GM12872 (cell line): ENCODE measurements at regions not wholly inside any gene's neighbourhood (a gene's known extent, or its start where the extent isn't known, plus 50 kb on each side); places are given as distances from the start of the nearest gene placed in this dataset.

ENCODE experiments used
- CTCF ChIP-seq: IDR thresholded peaks from 3 replicates; pipeline ENCODE4 v1.5.1; 2011; ENCODE audit warnings: low read depth, mild to moderate bottlenecking, low read length, moderate library complexity; ENCODE audit not compliant: insufficient read depth

DNA sequence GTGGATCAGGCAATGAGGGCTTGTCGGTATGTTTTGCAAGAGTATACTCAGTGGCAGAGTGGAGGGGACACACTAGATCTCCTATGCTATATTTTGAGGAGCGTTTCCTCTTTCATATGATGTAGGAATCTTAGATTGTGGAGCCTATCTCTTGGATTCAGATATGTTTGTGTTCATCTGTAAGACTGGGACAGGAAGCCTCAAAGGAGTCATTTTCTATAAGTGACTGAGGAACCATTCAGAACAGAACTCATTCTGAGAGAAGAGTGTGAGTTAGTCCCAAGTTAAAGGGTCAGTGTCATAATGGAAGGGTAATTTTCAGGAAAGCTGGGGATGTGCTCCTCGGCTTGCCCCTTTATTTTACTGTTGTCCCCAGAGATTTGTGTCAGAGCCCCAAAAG is 107.7 kb downstream of the PTGS2 start:
- TF ChIP-seq CTCF = no peak

DNA sequence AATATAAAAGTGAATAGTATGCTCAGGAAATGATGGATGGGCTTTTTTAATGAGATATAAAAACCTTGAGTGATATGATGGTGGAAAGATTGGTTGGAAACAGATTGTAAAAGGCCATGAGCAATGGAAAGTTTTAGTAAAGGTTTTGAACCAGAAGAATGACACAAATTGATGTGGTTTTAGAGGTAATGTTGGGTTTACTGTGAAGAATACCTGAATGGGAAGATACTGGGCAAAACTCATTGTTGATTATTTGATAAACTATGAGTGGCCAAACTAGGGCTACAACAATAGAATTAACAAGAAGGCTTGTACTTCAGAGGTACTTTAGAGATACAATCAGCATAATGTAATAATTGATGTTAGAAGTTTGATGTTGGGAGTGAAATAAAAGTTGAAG is 108.5 kb downstream of the PTGS2 start:
- no peak for TF ChIP-seq CTCF

DNA sequence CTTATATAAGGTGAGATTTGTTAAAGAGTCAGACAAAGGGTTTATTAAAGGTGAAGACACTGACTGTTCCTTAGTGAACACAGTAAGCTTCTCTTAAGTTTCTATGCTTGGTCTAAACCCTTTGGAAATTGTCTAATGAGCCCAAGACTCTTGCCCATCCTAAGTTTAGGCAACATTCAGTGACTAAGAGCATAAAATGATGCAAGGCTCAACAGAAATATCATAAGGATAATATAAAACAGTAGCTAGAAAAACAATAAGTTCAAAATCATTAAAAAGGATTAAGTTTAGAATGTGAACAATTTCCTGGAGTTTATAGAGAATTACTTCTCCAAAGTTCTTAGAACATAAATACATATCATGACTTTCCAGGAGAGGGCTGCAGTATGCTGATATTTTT is 108.9 kb upstream of the PDC start:
- no peak for TF ChIP-seq CTCF

DNA sequence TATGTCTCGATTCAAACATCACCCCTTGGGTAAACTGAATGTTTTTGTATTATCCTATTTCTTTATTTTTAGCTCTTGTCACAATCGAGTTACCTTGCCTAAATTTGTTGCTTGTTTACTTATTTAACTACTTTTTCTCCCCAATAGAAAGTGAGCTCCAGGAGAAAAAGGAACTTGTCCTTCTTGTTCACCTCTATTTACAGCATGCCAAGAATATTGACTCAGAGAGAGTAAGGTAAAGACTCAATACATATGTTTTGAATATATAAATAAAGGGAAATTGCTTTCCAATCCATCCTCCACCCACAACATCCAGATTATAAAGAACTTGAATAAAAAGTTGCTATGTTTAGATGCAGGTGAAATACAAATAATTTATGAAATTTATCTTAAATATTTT is 107.3 kb upstream of the PDC start:
- no peak for TF ChIP-seq CTCF

DNA sequence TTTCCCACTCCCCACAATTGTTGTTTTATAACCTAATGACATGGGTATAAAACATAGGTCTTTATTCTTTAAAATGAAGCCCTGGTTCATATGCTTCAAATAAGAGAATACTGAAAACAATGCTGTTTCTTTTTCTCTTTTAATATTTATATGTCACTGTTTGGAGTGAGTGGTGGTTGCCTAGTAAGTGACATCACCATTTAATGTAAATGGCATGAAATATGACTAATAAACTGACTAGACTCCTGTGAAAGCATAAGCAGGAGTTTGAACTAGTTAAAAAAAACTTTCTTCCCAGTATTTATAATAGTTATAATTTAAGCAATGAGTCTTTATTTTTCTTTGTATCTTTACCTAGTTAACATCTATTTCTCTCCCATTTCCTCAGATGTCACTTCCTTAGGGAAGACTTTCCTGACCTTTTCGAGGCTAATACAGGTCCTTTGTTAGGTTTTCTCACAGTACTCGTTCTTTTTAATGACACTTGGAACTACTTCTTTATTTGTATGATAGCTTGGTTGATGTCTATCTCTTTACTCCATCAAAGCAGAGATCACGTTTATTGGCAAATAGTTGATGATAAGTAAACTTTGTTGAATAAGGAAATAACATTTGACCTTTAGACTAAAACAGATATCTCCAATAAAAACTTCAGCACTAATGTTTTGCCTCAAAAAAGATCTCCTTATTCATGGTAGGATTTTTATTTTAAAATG is 105.4 kb upstream of the PDC start:
- TF ChIP-seq CTCF = no peak

DNA sequence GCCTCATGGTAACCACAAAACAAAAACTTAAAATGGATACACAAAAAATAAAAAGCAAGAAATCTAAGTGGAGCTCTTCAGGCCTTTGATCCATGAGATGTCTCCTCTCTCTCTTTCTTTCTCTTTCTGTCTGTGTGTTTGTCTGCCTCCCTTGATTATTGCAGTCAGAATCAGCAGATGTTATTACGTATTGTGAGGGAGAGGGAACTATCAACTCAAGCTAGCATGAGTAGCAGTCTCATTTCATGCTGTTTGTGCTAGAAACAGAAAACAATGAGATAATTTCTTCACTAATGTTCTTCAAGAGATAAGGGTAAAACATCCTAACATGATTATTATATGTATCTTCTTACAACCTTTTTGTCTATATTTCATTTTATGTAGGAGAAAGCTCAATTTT is 103.7 kb upstream of the PDC start:
- TF ChIP-seq CTCF = no peak

- no peak for TF ChIP-seq CTCF
Measured at GRCh38 chr1:186559601-186560116, 98.7 kb upstream of the PDC start.
